SK-N-SH treated with all-trans-retinoic acid at 6 μM for 48 hours (cell line): ENCODE measurements at regions not wholly inside any gene's neighbourhood (a gene's known extent, or its start where the extent isn't known, plus 50 kb on each side); places are given as distances from the start of the nearest gene placed in this dataset.

Source experiments
- OSR1 ChIP-seq: fragments of 250-450 bp; sonication (Bioruptor Pico); IDR thresholded peaks from 2 replicates; pipeline ENCODE4 v1.8.0; 2022; ENCODE audit warnings: moderate library complexity, mild to moderate bottlenecking, inconsistent platforms
- SNAI2 ChIP-seq: fragments of 250-450 bp; sonication (Bioruptor Pico); IDR thresholded peaks from 2 replicates; pipeline ENCODE4 v1.5.0; 2020; ENCODE audit warnings: mild to moderate bottlenecking, moderate library complexity
- ZFP3 ChIP-seq: fragments of 250-450 bp; sonication (Bioruptor Pico); IDR thresholded peaks from 2 replicates; pipeline ENCODE4 v1.5.0; 2020; ENCODE audit warnings: mild to moderate bottlenecking, moderate library complexity
- ZFP30 ChIP-seq: fragments of 450-650 bp; formaldehyde crosslinking; IDR thresholded peaks from 2 replicates; pipeline ENCODE4 v1.5.0; 2022; ENCODE audit warnings: mild to moderate bottlenecking, moderate library complexity

- TF ChIP-seq SNAI2, result no peak
- TF ChIP-seq OSR1, result no peak
- TF ChIP-seq ZFP3 (CRISPR knock-in tag), result no peak
- TF ChIP-seq ZFP30 (CRISPR knock-in tag), result no peak
These were observed 480.0 kb upstream of the RPS6KA3 start for GRCh38 chrX:20746690-20747089.
